ENCODE measurements at regions not wholly inside any gene's neighbourhood (a gene's known extent, or its start where the extent isn't known, plus 50 kb on each side); places are given as distances from the start of the nearest gene placed in this dataset.

GRCh38 chr4:4624276-4624897 lies 82.5 kb upstream of the STX18 start:
- no peak for TF ChIP-seq CTCF (conservative IDR thresholded peaks at IDR 0.05)
- TF ChIP-seq ZFX (IDR thresholded peaks at IDR 0.05) = no peak
- no peak overlapping the region for H3K27ac ChIP-seq

DNA sequence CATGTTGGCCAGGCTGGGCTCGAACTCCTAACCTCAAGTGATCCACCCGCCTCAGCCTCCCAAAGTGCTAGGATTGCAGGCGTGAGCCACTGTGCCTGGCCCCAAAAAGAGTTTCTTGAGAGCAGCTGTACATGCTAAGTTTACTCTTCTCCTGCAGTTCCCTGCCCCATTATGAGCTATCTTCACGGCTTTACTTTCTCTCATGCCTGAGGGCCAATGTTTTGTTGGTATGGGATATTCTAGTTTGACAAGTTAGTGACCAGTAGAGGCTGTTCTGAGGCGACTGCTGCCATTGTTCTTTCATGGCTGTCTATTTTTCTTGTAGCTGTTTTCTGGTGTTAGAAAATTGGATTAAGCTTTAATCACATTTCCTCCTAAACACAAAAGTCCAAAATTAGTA lies 78.0 kb upstream of the STX18 start:
- TF ChIP-seq CTCF (conservative IDR thresholded peaks at IDR 0.05) (no peak), ZFX (IDR thresholded peaks at IDR 0.05) (no peak)
- H3K27ac ChIP-seq = peak overlapping the region; percentile 39

DNA sequence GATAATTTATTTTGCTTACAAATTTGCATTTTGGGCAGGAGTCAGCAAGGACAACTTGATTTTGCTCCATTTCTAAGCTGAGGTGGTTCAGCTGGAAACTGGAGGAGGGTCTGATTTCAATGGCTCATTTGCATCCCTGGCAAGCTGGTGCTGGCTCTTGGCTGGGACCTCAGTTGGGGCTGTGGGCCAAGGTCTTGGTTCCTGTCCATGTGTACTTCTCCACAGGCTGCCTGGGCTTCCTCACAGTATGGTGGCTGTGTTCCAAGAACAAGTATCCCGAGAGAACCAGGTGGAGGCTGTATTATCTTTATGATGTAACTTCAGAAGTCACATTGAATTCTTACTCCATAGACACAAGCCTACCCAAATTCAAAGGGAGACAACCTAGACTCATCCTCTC lies 77.0 kb upstream of the STX18 start:
- TF ChIP-seq CTCF (conservative IDR thresholded peaks at IDR 0.05) (no peak), ZFX (IDR thresholded peaks at IDR 0.05) (no peak)
- H3K27ac ChIP-seq = peak overlapping the region; percentile 39; the same call in 1 of the 2 replicates

- TF ChIP-seq CTCF (conservative IDR thresholded peaks at IDR 0.05) (no peak), ZFX (IDR thresholded peaks at IDR 0.05) (no peak)
- H3K27ac ChIP-seq = no peak overlapping the region
Measured at GRCh38 chr4:4614925-4615678, 73.3 kb upstream of the STX18 start.

GRCh38 chr4:4613641-4614286 lies 71.9 kb upstream of the STX18 start:
- TF ChIP-seq ZFX (IDR thresholded peaks at IDR 0.05) = no peak
- no peak for TF ChIP-seq CTCF (conservative IDR thresholded peaks at IDR 0.05)
- H3K27ac ChIP-seq = no peak overlapping the region

- H3K27ac ChIP-seq = no peak overlapping the region
- TF ChIP-seq ZFX (IDR thresholded peaks at IDR 0.05) (no peak), CTCF (conservative IDR thresholded peaks at IDR 0.05) (no peak)
Measured at GRCh38 chr4:4613126-4613465, 71.2 kb upstream of the STX18 start.

GRCh38 chr4:4610672-4611071 lies 68.8 kb upstream of the STX18 start:
- TF ChIP-seq ZFX (IDR thresholded peaks at IDR 0.05) (no peak), CTCF (conservative IDR thresholded peaks at IDR 0.05) (no peak)
- no peak overlapping the region for H3K27ac ChIP-seq
